NCI-H226 (cell line): ENCODE measurements at regions not wholly inside any gene's neighbourhood (a gene's known extent, or its start where the extent isn't known, plus 50 kb on each side); places are given as distances from the start of the nearest gene placed in this dataset.
A peak's percentile ranks its signal among the peaks of the same experiment; 100 is the strongest.

Source experiments
- DNase-seq: peaks from one replicate; pipeline ENCODE4 v3.0.0-alpha.2; 2015

GRCh38 chr2:119104414-119104813 is 54.1 kb downstream of the C1QL2 start:
- DNase-seq = no peak

- DNase-seq = no peak
Measured at GRCh38 chr2:119102964-119103363, 55.6 kb downstream of the C1QL2 start.

- DNase-seq = no peak
Measured at GRCh38 chr2:119088416-119088815, 70.1 kb downstream of the C1QL2 start.

- no peak for DNase-seq
Measured at GRCh38 chr2:119086327-119086726, 72.2 kb downstream of the C1QL2 start.

- no peak for DNase-seq
Measured at GRCh38 chr2:119085613-119086012, 72.9 kb downstream of the C1QL2 start.

GRCh38 chr2:119083416-119083815 is 75.1 kb downstream of the C1QL2 start:
- no peak for DNase-seq

GRCh38 chr2:119082821-119083400 is 75.6 kb downstream of the C1QL2 start:
- DNase-seq = no peak

GRCh38 chr2:119078796-119079195 is 79.8 kb downstream of the C1QL2 start:
- no peak for DNase-seq

- no peak for DNase-seq
Measured at GRCh38 chr2:119076713-119077112, 81.8 kb downstream of the C1QL2 start.

GRCh38 chr2:119073213-119073612 is 85.3 kb downstream of the C1QL2 start:
- DNase-seq = no peak

GRCh38 chr2:119071476-119071875 is 87.1 kb downstream of the C1QL2 start:
- no peak for DNase-seq

GRCh38 chr2:119069781-119070180 is 88.8 kb downstream of the C1QL2 start:
- DNase-seq = no peak

- no peak for DNase-seq
Measured at GRCh38 chr2:119068154-119068725, 90.3 kb downstream of the C1QL2 start.

- no peak for DNase-seq
Measured at GRCh38 chr2:119066272-119066804, 92.2 kb downstream of the C1QL2 start.

- DNase-seq = no peak
Measured at GRCh38 chr2:119065146-119065545, 93.4 kb downstream of the C1QL2 start.

- peak; percentile 38 for DNase-seq
Measured at GRCh38 chr2:119064567-119064966, 94.0 kb downstream of the C1QL2 start.

GRCh38 chr2:119063177-119063576 is 95.4 kb downstream of the C1QL2 start:
- DNase-seq = no peak

GRCh38 chr2:119062652-119063051 is 95.9 kb downstream of the C1QL2 start:
- no peak for DNase-seq

GRCh38 chr2:119062179-119062578 is 96.4 kb downstream of the C1QL2 start:
- DNase-seq = no peak

- no peak for DNase-seq
Measured at GRCh38 chr2:119059940-119060339, 98.6 kb downstream of the C1QL2 start.

- DNase-seq = no peak
Measured at GRCh38 chr2:119059287-119059686, 99.3 kb downstream of the C1QL2 start.

- no peak for DNase-seq
Measured at GRCh38 chr2:119053700-119054436, 104.7 kb downstream of the C1QL2 start.

GRCh38 chr2:119051263-119051662 is 107.3 kb downstream of the C1QL2 start:
- DNase-seq = no peak
